SH-SY5Y (cell line): ENCODE measurements at regions not wholly inside any gene's neighbourhood (a gene's known extent, or its start where the extent isn't known, plus 50 kb on each side); places are given as distances from the start of the nearest gene placed in this dataset.

Experiments
- GATA2 ChIP-seq: IDR thresholded peaks from 2 replicates; pipeline ENCODE4 v1.6.1; 2011; ENCODE audit warnings: mild to moderate bottlenecking, low read depth, low read length
- GATA3 ChIP-seq: IDR thresholded peaks from 2 replicates; pipeline ENCODE4 v1.6.1; 2011; ENCODE audit warnings: low read depth, mild to moderate bottlenecking, low read length, moderate library complexity

DNA sequence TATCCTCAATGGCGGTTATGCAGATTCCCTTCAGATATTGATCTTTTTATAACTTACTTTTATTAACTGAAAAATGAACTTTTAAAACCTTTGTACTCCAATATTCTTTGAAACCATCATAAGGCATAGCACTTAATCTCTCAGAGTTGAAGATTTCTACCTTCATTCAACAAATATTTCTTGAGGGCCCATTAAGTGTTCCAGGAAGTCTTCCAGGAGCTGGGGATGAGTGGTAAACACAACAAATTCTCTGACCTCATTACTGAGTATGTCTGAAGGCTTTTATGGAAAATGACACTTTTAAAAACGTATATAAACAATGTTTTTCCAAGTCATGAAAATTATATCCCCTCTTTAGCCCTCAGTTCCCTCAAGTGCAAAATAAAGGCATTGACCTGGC is 575.3 kb upstream of the IL12A start:
- no peak for TF ChIP-seq GATA2
- no peak for TF ChIP-seq GATA3
